Renal pelvis (tissue), 1 donor: ENCODE measurements at regions not wholly inside any gene's neighbourhood (a gene's known extent, or its start where the extent isn't known, plus 50 kb on each side); places are given as distances from the start of the nearest gene placed in this dataset.
"Not testable (repeated sequence)": the region's sequence is repeated elsewhere in the genome, so short reads cannot be mapped to it uniquely, and the experiment has no call there.

ENCODE experiments used
- DNase-seq: peaks from one replicate; pipeline ENCODE4 v3.0.0-alpha.2; 2013

DNA sequence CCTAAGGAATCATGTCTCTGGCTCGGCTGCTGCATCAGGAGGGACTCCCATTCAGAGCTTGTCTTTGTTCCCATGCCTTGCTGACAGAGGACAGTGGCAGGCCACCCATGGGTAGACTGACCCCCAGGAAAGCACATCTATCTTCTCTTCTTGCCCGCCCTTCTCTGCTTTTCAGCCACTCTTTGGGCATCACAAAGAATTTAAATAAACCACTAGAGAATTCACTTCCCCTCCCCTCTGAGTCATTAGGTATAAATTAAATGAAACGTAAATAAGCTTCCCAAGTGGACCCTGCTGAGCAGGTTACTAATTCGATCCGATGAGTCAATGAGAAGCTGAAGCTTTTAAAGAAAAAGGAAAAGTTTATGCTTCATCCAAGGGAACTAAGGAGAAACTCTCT is 97.0 kb downstream of the DRD1 start:
- DNase-seq: no peak

DNA sequence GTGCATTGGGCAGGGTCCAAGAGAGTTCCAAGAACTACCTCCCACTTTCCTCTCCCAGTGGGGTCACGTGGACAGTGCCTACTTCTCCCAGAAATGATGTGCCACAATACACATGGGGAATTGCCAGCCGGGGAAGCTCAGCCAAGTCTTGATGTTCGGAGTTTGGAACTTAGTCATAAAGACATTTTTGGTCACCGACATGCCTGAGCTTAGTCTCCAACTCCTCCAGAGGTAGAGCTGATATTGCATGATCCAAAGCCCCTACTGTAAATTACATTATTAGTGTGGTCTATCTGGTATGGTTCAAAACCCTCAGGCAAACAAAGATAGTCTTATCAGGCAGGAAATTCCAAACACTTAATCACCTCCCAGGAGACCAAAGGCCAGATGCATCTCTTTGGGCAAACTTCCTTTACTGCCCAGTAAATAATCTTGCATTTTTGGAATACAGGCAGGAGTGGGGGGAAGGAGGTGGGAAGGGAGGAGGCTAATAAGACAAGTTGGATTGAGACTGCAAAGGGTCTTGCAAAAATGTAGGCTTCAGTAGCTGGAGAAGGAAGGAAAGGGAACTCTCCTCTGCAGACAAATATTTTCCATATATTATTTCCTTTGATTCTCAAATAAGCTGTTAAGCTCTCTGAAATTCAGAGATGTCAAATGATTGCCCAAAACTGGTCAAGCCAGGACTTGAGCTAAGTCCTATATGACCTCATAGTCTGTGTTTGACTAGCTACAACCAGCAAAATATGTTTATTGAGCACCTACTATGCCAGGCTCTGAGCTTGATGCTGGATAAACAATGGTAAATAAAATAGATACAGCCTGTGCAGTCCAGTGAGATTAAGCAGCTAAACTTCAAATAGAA is 99.4 kb downstream of the DRD1 start:
- no peak for DNase-seq

DNA sequence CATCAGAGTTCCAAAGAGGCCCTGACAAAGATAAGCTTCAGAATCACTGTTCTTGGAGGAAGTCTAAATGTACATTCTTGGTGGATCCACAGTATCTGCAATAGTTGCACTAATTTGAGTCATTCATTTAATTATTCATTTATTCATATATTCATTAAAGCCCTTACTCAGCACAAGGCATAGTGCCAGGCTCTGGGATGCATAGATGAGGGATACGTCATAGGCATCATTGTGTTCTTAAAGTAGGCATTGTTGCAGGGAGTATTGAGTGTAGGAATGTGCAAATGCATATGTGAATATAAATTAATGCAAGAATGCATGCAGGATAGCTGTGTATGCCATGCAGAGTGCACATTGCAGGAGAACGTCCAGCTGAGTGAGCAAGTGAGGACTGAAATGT is 100.7 kb downstream of the DRD1 start:
- DNase-seq: no peak

DNA sequence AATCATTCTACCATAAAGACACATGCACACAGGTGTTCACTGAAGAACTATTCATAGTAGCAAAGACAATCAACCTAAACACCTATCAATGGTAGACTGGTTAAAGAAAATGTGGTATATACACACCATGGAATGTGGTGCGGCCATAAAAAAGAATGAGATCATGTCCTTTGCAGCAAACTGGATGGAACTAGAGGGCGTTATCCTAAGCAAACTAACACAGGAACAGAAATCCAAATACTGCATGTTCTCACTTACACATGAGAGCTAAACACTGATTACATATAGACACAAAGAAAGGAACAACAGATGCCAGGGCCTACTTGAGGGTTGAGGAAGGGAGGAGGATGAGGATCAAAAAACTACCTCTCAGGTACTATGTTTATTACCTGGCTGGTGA is 103.8 kb downstream of the DRD1 start:
- DNase-seq: no peak

DNA sequence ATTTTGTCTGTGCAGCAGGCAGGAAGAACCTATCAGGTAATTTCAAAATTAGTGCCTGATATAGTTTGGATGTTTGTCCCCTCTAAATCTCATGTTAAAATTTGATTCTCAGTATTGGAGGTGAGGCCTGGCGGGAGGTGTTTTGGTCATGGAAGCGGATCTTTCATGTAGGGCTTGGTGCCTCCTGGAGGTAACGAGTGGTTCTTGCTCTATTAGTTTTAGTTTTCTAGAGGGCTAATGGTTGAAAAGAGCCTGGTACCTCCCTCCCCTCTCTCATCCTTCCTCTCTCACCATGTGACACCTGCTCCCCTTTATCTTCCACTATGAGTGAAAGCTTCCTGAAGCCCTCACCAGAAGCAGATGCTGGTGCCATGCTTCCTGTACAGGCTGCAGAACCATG is 106.3 kb downstream of the DRD1 start:
- no peak for DNase-seq

DNA sequence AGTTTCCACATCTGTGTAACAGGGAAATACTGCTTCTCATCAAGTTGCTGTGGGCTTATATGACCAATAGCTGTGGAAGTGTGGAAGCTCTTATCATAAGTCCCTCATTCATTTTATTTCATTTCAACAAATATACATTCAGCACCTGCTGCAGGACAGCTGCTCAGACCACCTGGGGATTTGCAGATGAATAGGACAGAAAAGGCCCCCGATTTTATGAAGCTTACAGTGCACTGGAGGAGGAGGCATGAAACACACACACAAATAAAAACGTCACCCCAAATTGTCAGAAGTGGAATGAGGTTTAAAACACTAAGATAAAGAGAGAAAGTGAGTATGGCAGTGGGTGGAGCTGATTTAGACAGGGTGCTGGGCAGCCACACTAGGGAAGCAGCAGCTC is 107.2 kb downstream of the DRD1 start:
- DNase-seq: no peak

DNA sequence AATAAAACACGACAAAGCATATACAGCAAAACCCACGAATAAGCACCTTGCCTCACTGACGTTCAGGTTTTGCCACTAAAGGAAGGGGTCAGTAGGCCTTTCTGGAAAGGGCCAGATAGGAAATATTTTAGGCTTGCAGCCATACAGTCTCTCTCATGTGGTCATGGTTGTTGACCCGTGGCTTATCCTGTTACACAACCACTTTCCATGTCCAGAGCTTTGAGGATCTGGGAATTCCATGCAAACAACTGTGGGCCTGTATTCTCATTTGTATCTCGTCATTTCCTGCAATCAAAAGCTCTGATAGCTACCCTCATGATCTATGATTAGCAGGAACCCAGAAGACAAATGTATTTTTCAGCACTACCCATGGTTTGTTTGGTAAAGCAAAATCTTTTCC is 108.3 kb downstream of the DRD1 start:
- DNase-seq: no peak

DNA sequence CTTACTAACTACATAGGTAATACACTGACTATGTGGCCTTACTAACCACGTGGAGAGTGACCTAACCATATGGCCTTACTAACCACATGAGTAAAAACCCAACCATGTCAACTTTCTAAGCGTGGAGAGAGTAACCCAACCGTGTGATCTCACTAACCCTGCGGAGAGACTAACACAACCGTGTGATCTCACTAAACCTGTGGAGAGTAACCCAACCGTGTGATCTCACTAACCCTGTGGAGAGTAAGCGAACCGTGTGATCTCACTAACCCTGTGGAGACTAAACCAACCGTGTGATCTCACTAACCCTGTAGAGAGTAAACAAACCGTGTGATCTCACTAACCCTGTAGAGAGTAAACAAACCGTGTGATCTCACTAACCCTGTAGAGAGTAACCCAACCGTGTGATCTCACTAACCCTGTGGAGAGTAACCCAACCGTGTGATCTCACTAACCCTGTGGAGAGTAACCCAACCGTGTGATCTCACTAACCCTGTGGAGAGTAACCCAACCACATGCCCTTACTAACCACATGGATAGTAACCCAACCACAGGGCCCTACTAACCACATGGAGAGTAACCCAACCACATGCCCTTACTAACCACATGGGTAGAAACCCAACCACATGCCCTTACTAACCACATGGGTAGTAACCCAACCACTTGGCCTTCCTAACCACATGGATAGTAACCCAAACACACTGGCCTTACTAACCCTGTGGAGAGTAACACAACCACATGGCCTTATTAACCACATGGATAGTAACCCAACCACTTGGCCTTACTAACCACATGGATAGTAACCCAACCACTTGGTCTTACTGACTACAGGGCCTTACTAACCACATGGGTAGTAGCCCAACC is 112.6 kb downstream of the DRD1 start:
- not testable (repeated sequence) for DNase-seq

DNA sequence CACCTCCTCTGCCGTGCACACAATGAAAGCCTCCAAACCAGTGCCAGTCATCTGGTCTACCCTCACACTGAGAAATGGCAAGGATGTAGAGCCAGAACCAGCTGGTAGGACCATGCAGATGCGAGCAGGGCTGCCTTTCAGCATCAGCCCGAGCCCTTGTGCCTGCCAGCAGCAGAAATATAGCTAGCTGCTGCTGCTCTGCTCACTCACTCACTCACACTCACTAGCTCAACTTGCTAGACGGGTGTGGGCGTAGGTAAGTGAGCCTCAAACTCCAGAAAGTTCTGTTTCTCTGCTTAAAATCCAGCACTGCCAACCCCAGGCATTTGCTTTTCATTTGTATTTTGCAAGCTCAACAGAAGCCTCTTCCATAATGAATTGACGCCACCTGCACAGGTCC is 114.0 kb downstream of the DRD1 start:
- no peak for DNase-seq

DNA sequence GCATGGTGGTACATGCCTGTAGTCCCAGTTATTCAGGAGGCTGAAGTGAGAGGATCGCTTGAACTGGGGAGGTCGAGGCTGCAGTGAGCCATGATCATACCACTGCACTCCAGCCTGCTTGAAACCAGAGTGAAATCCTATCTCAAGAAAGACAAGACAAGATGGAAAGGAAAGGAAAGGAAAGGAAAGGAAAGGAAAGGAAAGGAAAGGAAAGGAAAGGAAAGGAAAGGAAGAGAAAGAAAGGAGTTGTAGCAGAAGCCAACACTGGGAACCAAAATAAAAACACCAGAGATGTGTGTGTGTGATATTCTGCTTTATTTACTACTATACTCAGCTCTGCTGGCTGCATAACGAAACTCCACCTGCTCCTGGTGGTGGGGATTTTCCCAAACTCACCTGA is 115.3 kb downstream of the DRD1 start:
- DNase-seq: no peak

DNA sequence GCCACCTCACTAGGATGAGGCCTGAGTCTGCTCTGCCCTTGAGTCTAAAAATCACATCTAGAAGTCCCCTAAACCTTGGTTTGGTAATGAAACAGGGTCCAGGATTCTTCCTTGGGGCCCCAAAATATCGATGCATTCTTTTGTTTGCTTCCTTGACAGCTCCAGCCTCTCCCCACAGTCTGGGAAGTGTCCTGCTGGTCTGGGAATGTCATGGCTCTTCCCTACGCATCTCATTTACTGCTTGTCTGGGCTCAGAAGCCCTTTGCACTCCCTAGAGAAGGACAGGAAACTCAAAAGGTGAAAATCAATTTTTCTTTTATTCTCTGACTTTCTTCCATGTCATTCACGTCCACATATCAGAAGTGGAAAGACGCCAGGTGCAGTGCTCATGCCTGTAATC is 115.8 kb downstream of the DRD1 start:
- DNase-seq: no peak

DNA sequence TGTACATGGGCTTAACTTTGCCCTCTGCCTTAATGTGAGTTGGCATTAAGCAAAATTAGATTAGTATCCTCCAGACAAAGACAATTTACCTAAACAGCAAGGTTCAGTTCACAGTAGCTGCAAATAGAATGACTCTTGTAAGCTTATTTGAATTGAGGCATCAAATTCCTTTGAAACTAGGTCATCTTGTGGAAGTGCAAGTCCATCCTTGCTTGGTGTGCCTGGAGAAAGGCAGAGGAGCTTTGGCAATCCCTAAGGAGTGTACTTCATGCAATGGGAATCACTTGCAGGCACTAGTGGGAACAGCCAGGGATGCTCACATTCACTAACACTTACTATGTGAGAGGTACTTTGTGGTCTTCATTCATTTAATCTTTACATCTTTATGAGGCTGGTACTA is 118.3 kb downstream of the DRD1 start:
- DNase-seq: no peak

DNA sequence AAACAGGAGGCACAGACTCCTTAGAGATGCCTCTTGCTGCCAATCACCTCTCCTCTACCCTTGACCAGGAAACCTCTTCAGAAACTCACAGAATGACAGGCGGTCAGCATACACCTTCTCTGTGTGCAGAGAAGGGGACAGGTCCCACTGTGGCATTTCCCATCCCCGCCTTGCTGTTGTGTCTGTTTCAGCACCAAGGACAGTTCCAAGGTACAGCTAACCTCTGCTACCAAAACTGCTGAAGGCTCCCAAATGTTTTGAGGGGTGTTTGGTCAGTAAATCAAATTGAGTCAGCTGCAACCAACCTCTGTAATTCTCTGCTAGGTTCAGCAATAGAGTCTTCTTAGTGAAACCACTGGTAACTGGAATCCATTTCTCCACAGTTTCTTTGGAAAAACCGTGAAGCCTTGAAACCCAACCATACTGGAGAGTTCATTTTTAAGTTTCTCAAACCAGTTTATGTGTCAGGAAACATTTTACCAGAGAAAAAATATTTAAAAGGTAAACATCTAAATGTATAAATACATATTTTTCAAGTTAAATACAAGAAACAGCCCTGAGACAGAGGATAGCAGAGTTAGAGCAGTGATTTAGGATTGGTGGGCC is 122.0 kb downstream of the DRD1 start:
- peak; percentile 65 for DNase-seq

DNA sequence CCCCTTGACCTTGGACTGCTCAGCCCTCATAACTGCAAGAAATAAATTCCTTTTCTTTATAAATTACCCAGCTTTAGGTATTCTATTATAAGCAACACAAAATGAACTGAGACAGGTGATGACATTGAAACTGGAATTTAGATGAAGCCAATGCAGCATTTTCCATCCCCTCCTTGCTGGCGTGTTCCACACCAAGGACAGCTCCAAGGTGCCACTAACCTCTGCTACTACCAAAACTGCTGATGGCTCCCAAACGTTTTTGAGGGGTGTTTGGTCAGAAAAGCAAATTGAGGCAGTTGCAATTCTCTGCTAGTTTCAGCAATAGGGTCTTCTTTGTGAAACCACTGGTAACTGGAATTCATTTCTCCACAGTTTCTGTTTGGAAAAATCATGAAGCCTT is 124.8 kb downstream of the DRD1 start:
- DNase-seq: no peak

DNA sequence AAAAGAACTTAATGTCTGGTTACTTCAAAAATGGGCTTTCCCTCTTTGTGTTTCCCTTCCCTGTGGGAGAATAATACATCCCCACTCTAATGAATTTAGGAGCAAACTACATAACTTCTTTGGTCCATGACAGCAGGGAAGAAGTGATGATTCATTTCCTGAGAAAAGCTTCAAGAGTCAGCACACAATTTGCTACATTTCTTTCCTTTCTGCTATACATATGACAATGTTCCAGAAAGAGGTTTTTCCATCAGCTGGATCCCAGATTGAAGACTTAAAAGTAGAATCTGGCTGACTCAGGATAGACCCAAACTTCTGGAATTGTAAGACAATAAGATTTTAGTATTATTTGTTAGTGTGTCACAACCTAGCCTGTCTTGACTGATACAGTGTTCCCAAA is 126.1 kb downstream of the DRD1 start:
- DNase-seq: no peak

DNA sequence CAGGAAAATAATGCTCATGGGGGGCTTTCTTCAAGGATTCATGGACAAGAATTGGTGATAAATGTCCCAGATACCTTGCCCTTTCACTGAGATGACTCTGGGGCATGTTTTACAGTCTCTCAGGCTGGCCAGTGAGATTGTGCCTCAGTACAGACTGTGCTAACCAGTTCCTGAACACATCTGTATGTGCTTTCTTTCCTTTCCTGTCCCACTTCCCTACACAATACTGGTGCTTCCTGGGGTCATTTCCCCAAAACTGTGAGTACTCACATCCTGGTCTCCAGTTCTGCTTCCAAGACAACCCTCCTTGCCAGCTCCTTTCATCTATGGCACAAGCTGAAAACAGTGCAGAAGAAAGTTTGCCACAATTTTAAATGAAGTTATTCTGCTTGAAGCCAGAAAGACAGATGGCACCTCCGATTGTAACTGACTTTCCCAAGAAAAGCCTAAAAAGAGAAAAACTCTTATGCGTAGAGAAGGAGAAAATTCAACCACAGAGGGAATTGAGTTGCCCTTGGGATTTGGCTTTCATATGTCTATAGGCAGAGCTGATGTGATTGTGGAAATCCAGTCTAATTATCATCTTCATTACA is 134.7 kb downstream of the DRD1 start:
- no peak for DNase-seq

DNA sequence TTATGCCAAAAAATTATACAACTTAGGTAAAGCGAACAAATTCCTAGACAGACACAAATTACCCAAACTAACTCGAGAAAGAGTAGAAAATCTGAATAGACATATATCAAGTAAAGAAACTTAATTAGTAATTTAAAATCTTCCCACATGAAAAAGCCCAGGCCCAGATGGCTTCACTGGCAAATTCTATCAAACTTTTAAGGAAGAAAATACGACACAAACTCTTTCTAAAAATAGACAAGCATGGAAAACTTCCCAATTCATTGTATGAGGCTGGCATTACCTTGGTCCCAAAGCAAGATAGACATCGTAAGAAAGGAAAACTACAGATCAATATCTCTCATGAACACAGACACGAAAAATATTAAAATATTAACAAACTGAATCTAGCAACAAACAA is 135.3 kb downstream of the DRD1 start:
- DNase-seq: no peak

DNA sequence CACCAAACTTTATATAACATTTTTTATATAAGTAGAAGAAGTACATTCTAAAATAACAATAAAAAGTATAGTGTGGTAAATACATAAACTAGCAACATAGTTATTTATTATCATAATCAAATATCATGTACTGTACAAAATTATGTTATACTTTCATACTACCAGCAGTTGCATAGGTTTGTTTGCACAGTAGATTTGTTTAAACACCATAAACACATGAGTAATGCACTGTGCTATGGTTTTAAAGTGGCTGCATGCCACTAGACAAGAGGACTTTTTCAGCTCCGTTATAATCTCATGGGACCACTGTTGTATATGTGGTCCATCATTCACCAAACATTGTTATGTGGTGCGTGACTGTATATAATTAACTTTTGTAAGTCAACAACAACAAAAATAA is 137.6 kb downstream of the DRD1 start:
- DNase-seq: no peak

DNA sequence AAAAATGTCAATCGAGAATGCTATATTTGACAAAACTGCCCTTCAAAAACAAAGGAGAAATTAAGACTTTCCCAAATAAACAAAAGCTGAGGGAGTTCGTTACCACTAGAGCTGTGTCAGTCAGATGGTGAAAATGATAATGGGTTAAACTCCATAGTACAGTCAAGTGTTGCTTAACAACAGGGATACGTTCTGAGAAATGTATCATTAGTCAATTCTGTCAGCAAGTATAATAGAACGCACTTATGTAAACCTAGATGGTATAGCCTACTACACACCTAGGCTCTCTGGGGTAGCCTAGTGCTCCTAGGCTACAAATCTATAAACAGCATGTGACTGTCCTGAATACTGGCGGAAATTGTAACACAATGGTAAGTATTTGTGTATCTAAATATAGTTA is 138.7 kb downstream of the DRD1 start:
- DNase-seq: no peak

DNA sequence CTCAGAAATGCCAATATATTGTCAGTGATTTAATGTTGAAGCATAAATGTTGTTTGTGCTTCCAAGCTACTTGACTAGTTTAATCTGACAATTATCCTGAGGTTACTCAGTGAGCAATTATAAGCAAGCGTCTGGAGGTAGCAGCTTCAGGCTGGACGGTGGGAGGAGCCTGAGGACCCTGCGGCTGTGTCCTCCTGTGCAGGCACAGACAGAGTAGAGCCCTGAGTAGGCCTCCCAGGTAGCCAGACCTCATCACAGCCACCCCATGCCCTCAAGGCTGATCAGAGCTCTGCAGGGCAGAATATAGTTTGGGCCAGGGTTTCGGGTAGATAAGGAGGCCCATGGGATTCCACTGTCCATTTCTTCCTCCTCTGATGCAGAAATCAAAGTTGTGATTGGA is 153.6 kb downstream of the DRD1 start:
- DNase-seq: no peak

DNA sequence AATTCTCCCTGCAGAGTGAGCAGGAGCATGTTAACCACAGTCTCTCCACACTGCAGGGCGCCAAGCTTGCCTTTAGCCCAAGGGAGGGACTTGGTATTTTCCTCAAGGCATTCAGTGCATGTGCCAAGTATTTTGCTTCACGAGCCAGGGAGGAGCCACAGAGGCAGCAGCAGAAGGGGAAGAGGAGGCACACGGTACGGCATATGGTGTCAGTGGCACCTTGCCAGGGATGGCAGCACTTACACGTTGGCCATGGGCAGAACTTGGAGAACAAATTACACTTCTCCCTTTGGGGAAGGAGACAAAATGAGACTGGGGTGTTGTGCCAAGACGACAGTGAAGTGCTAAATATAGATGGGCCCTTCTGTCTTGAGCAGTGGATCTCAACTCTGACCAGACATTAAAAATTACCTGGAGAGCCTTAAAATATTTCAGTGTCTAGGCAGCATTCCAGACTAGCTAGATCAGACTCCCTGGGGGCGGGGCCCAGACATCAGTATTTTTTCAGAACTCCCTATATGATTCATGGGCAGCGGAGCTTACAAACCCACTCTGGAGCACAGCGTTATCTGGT is 155.8 kb downstream of the DRD1 start:
- no peak for DNase-seq

DNA sequence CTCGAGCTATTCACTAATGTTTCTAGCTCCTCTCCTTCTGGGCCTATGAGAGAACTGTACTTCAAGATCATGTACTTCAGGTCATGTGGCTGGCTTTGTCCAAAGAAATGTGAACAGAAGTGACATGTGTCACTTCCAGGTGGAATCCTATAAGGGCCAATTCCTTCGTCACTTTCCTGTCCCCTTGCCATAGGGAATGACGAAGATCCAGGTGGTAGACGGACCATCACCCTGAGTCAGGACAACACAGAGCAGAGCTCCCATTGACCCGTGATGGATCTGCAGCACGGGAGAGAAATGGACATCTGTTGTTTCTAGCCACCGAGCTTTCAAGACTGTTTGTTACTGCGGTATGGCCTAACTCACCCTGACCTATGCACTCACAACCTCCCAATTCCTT is 157.0 kb downstream of the DRD1 start:
- no peak for DNase-seq
